B cell (primary cell): ENCODE measurements at regions not wholly inside any gene's neighbourhood (a gene's known extent, or its start where the extent isn't known, plus 50 kb on each side); places are given as distances from the start of the nearest gene placed in this dataset.

Experiments
- ATAC-seq: fragments of 200-7000 bp; cut with Tn5 transposase; one replicate; pipeline ENCODE4 v1.10.0; 2021; ENCODE audit warnings: low read depth, mild to moderate bottlenecking, moderate number of reproducible peaks, moderate library complexity
- CTCF ChIA-PET: fragments of 350-600 bp; sonication (Branson Sonifier 250); formaldehyde crosslinking; loops from one replicate; lab custom pipeline; 2021; ENCODE audit warnings: antibody characterized with exemption, inconsistent platforms; lab: Charles Lee
- POLR2A ChIA-PET: fragments of 350-600 bp; sonication (Branson Sonifier 250); formaldehyde crosslinking; loops from one replicate; lab custom pipeline; 2021; ENCODE audit warnings: antibody characterized with exemption; lab: Charles Lee
- DNase-seq: peaks from one replicate; pipeline ENCODE4 v3.0.0; 2013
- H2AFZ ChIP-seq: 2 replicates; pipeline ENCODE4 v1.6.1; 2012; ENCODE audit warnings: mild to moderate bottlenecking, low read depth, low read length; ENCODE audit not compliant: insufficient read depth, poor library complexity, severe bottlenecking
- H3K27ac ChIP-seq, 2 donors: 1 replicate in 1 of 2; 2 replicates in 1 of 2; pipeline ENCODE4 v1.5.1; 2012 to 2013; ENCODE audit warnings: low read length in 2 of 2, mild to moderate bottlenecking in 2 of 2, moderate library complexity in 1 of 2
- H3K27me3 ChIP-seq, 4 experiments: fragments of 200-600 bp in 1 of 4; sonication (generic) in 1 of 4; replicated peaks in 1 of 4; 1 replicate in 2 of 4; 2 replicates in 2 of 4; pipeline versions ENCODE4 v1.6.1 to v1.7.0; 2013 to 2016; ENCODE audit warnings: low read length in 3 of 4, mild to moderate bottlenecking in 2 of 4, mixed read lengths in 1 of 4, moderate library complexity in 1 of 4; ENCODE audit not compliant: insufficient read depth in 4 of 4, control insufficient read depth in 3 of 4; ENCODE audit errors: control extremely low read depth in 1 of 4
- H3K36me3 ChIP-seq, 2 experiments: replicated peaks in 1 of 2; 1 replicate in 1 of 2; 2 replicates in 1 of 2; pipeline versions ENCODE4 v1.6.1 to v1.7.1; 2013; ENCODE audit warnings: low read length in 1 of 2; ENCODE audit not compliant: insufficient read depth in 2 of 2, control insufficient read depth in 1 of 2; ENCODE audit errors: control extremely low read depth in 1 of 2, extremely low read depth in 1 of 2
- H3K4me1 ChIP-seq, 2 donors: fragments of 200-600 bp in 1 of 2; sonication (generic) in 1 of 2; 1 replicate in 1 of 2; 2 replicates in 1 of 2; pipeline versions ENCODE4 v1.5.1 to v1.6.1; 2013 to 2017; ENCODE audit warnings: low read length in 2 of 2; ENCODE audit not compliant: control insufficient read depth in 2 of 2, insufficient read depth in 2 of 2
- H3K4me2 ChIP-seq: replicated peaks from 2 replicates; pipeline ENCODE3; 2012; ENCODE audit warnings: mild to moderate bottlenecking, low read depth, low read length; ENCODE audit not compliant: poor library complexity, severe bottlenecking
- H3K4me3 ChIP-seq, 5 experiments: fragments of 200-600 bp in 1 of 5; sonication (generic) in 1 of 5; 1 replicate in 3 of 5; 2 replicates in 2 of 5; pipeline versions ENCODE4 v1.5.1 to v1.7.0; 2011 to 2016; ENCODE audit warnings: low read length in 4 of 5, mild to moderate bottlenecking in 4 of 5, low read depth in 2 of 5, control low read depth in 1 of 5, moderate library complexity in 1 of 5; ENCODE audit not compliant: insufficient read depth in 1 of 5; ENCODE audit errors: control extremely low read depth in 1 of 5, extremely low read depth in 1 of 5
- H3K79me2 ChIP-seq: fragments of 200-600 bp; sonication (generic); one replicate; pipeline ENCODE4 v1.6.0; 2016; ENCODE audit warnings: low read length; ENCODE audit not compliant: control insufficient read depth, insufficient read depth
- H3K9ac ChIP-seq: fragments of 200-600 bp; sonication (generic); 2 replicates; pipeline ENCODE4 v1.6.1; 2017; ENCODE audit warnings: mild to moderate bottlenecking, low read length, moderate library complexity
- H3K9me3 ChIP-seq, 3 donors: one replicate each; pipeline versions ENCODE4 v1.6.1 to v1.7.1; 2013; ENCODE audit warnings: low read length in 2 of 3; ENCODE audit not compliant: control insufficient read depth in 2 of 3, insufficient read depth in 1 of 3; ENCODE audit errors: control extremely low read depth in 1 of 3
- H4K20me1 ChIP-seq: 2 replicates; pipeline ENCODE4 v1.6.0; 2012; ENCODE audit warnings: mild to moderate bottlenecking, low read length; ENCODE audit not compliant: insufficient read depth, control insufficient read depth, poor library complexity, severe bottlenecking
- H3K27ac Mint-ChIP-seq: one replicate; pipeline ENCODE4 v1.8.0; 2021; ENCODE audit warnings: mixed read lengths
- H3K27me3 Mint-ChIP-seq: one replicate; pipeline ENCODE4 v1.8.0; 2021; ENCODE audit warnings: mixed read lengths
- H3K4me1 Mint-ChIP-seq: one replicate; pipeline ENCODE4 v1.8.0; 2021; ENCODE audit warnings: mixed read lengths
- H3K4me3 Mint-ChIP-seq: one replicate; pipeline ENCODE4 v1.8.0; 2021; ENCODE audit warnings: mixed read lengths
- H3K9me3 Mint-ChIP-seq: one replicate; pipeline ENCODE4 v1.8.0; 2022; ENCODE audit warnings: mixed read lengths; ENCODE audit not compliant: insufficient read depth
- EZH2 ChIP-seq: IDR thresholded peaks from 2 replicates; pipeline ENCODE4 v1.6.1; 2012; ENCODE audit warnings: borderline replicate concordance, low read depth, mild to moderate bottlenecking, moderate library complexity, low read length; ENCODE audit not compliant: insufficient read depth, poor library complexity, severe bottlenecking
- WGBS: methylation state at CpG from one replicate; pipeline ENCODE4 v1.1.5; 2013; ENCODE audit warnings: missing lambda C conversion rate; ENCODE audit not compliant: insufficient coverage; 5-methylcytosine and 5-hydroxymethylcytosine counted together
- intact Hi-C: fragments of 100-400 bp; cut with micrococcal nuclease; formaldehyde crosslinking; loops from one replicate; pipeline ENCODE4 v1.10.0; 2022
- TF ChIP-seq, protein P1 (sequence below): fragments of 200-600 bp; IDR thresholded peaks from one replicate; pipeline ENCODE4 v1.8.0; 2022; ENCODE audit warnings: antibody characterized with exemption, mild to moderate bottlenecking

DNA sequence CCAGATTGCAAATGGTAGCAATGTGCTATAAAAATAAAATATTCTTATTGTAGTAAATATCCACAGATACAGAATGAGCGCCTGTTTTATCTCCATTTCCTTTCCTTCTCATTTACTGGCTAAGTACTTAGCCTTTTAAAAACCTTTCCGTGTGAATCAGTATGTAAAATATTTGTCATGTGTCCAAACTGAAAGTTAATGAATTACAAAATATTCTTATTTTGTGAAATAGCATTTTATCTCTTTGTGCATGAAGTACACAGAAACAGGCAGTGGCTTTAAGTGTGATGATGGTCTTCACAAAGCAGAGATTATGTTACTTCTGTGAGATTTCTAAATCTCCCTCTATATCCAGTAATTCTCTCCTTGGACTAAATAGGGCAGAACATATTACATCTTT, 56.7 kb upstream of the KIAA1217 start:
- no CpG with 5 or more reads among the region's 2 CpGs for WGBS
- H4K20me1 ChIP-seq, result no peaks in the 10 kb centered on the region

DNA sequence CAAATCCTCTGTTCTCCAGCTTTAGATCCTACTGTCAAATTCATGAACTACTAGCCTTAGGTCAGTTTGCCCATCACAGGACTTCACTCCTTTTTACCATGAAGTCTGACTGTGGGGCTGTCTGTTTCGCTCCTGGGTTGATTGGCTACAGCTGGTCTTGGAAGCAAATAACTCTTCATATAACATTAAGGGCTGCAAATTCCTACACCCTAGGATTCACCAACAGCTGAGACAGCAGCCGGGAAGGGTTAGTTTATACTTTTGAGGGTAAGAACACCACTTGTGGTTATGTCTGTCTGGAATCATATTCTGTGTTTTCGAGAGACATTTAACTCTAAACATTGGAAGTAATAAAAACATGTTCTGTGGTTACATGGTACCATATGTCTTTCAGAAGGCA, 55.9 kb upstream of the KIAA1217 start:
- H3K27ac Mint-ChIP-seq, result no peak overlapping the region
- DNase-seq, result no peak
- no peak for ATAC-seq
- H3K27ac ChIP-seq, result no peak overlapping the region
- ChIA-PET POLR2A (no interaction called here), CTCF (no interaction called here)
- intact Hi-C loops, result no loop called here
- no peak overlapping the region for H3K9ac ChIP-seq
- H3K27me3 Mint-ChIP-seq, result no peaks in the 10 kb centered on the region
- H2AFZ ChIP-seq, result no peak overlapping the region
- no peak overlapping the region for H3K4me3 ChIP-seq
- H3K36me3 ChIP-seq, result no peaks in the 10 kb centered on the region
- no peaks in the 10 kb centered on the region for H4K20me1 ChIP-seq
- TF ChIP-seq, protein P1, sequence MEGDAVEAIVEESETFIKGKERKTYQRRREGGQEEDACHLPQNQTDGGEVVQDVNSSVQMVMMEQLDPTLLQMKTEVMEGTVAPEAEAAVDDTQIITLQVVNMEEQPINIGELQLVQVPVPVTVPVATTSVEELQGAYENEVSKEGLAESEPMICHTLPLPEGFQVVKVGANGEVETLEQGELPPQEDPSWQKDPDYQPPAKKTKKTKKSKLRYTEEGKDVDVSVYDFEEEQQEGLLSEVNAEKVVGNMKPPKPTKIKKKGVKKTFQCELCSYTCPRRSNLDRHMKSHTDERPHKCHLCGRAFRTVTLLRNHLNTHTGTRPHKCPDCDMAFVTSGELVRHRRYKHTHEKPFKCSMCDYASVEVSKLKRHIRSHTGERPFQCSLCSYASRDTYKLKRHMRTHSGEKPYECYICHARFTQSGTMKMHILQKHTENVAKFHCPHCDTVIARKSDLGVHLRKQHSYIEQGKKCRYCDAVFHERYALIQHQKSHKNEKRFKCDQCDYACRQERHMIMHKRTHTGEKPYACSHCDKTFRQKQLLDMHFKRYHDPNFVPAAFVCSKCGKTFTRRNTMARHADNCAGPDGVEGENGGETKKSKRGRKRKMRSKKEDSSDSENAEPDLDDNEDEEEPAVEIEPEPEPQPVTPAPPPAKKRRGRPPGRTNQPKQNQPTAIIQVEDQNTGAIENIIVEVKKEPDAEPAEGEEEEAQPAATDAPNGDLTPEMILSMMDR, result no peak
- no peak for TF ChIP-seq EZH2
- no peaks in the 10 kb centered on the region for H3K9me3 ChIP-seq
- no peak overlapping the region for H3K4me3 Mint-ChIP-seq
- H3K27me3 ChIP-seq, result no peaks in the 10 kb centered on the region
- H3K79me2 ChIP-seq, result no peaks in the 10 kb centered on the region
- H3K4me1 ChIP-seq, result no peaks in the 10 kb centered on the region
- peaks cover 3% of the 10 kb centered on the region for H3K9me3 Mint-ChIP-seq
- no peaks in the 10 kb centered on the region for H3K4me1 Mint-ChIP-seq
- H3K4me2 ChIP-seq, result no peak overlapping the region
- WGBS, result 100% methylated on average over 1 of the region's 3 CpGs

More for the DNA sequence above, 56.7 kb upstream of the KIAA1217 start:
- H3K27ac Mint-ChIP-seq, result no peak overlapping the region
- Histone ChIP-seq H3K27me3 (no peaks in the 10 kb centered on the region), H3K36me3 (no peaks in the 10 kb centered on the region), H3K79me2 (no peaks in the 10 kb centered on the region), H3K4me2 (no peak overlapping the region), H3K4me1 (no peaks in the 10 kb centered on the region), H3K4me3 (no peak overlapping the region), H2AFZ (no peak overlapping the region), H3K9me3 (no peaks in the 10 kb centered on the region), H3K27ac (no peak overlapping the region), H3K9ac (no peak overlapping the region)
- H3K27me3 Mint-ChIP-seq, result no peaks in the 10 kb centered on the region
- no peaks in the 10 kb centered on the region for H3K4me1 Mint-ChIP-seq
- ATAC-seq, result no peak
- no peak overlapping the region for H3K4me3 Mint-ChIP-seq
- intact Hi-C loops, result no loop called here
- no peaks in the 10 kb centered on the region for H3K9me3 Mint-ChIP-seq
- TF ChIP-seq EZH2, result no peak
- TF ChIP-seq, protein P1, result no peak
- ChIA-PET POLR2A (no interaction called here), CTCF (no interaction called here)
- DNase-seq, result no peak
